Right atrium auricular region (tissue), 2 donors: ENCODE measurements at regions not wholly inside any gene's neighbourhood (a gene's known extent, or its start where the extent isn't known, plus 50 kb on each side); places are given as distances from the start of the nearest gene placed in this dataset.

Experiments used
- DNase-seq: peaks from one replicate; pipeline ENCODE4 v3.0.0-alpha.2; 2019; ENCODE audit warnings: low spot score
- H3K27ac ChIP-seq, 2 donors: fragments of 200-600 bp; sonication (generic); 1 replicate in 1 of 2; 2 replicates in 1 of 2; pipeline ENCODE4 v1.5.1; 2016 to 2019
- H3K27me3 ChIP-seq, 2 donors: fragments of 200-600 bp; sonication (generic); one replicate each; pipeline versions ENCODE4 v1.5.1 to v1.6.0; 2017 to 2019
- H3K36me3 ChIP-seq: fragments of 200-600 bp; sonication (generic); one replicate; pipeline ENCODE4 v1.5.1; 2016
- H3K4me1 ChIP-seq, 2 donors: fragments of 200-600 bp; sonication (generic); one replicate each; pipeline versions ENCODE4 v1.5.1 to v1.6.0; 2017 to 2019
- H3K4me3 ChIP-seq, 2 donors: fragments of 200-600 bp; sonication (generic); 1 replicate in 1 of 2; 2 replicates in 1 of 2; pipeline ENCODE4 v1.5.1; 2017 to 2019; ENCODE audit warnings: mild to moderate bottlenecking in 1 of 2, moderate library complexity in 1 of 2
- H3K9me3 ChIP-seq, 2 donors: fragments of 200-600 bp; sonication (generic); one replicate each; pipeline ENCODE4 v1.5.1; 2019
- TF ChIP-seq, protein P1 (sequence below), 2 donors: fragments of 200-600 bp; sonication (generic); IDR thresholded peaks; one replicate each; pipeline ENCODE4 v1.5.1; 2019; ENCODE audit warnings: antibody characterized with exemption in 2 of 2

DNA sequence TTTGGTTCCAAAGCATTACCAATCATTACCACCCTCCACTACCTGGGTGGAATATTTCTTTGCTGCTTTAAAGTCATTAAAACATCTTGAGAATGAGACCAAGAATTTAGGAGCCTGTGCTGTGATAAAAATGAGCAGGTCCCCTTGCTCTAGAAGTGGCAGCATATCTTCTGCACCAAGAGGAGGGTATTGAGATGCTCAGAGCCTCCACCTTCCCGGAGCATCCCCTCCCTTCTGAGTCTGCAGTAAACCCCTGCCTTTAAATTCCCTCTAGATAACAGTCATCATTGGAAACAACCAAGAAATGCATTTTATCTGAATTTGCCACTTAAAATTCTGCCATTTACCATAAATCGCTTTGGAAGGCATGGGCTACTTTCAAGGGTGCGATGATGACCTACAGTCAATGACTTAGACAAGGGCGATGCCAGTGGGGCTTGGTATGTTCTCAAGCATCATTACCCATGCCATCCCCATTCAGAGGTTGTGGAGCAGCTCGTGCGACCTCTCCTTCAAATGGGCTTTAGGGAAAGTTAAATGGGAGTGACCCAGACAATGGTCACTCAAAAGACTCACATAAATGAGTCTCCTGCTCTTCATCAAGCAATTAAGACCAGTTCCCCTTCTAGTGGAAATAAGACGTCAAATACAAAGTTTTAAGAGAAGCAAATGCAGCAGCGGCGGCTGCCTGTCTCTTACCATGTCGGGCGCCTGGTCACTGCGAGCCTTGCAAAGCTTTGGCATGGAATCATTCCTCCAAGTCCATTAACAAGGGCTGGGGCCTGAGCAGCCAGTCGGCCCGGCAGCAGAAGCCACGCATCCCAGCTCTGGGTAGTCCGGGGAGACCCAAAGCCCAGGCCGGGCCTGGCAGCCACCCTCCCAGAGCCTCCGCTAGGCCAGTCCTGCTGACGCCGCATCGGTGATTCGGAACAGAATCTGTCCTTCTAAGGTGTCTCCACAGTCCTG, 334.5 kb downstream of the TMEM121 start:
- TF ChIP-seq, protein P1, sequence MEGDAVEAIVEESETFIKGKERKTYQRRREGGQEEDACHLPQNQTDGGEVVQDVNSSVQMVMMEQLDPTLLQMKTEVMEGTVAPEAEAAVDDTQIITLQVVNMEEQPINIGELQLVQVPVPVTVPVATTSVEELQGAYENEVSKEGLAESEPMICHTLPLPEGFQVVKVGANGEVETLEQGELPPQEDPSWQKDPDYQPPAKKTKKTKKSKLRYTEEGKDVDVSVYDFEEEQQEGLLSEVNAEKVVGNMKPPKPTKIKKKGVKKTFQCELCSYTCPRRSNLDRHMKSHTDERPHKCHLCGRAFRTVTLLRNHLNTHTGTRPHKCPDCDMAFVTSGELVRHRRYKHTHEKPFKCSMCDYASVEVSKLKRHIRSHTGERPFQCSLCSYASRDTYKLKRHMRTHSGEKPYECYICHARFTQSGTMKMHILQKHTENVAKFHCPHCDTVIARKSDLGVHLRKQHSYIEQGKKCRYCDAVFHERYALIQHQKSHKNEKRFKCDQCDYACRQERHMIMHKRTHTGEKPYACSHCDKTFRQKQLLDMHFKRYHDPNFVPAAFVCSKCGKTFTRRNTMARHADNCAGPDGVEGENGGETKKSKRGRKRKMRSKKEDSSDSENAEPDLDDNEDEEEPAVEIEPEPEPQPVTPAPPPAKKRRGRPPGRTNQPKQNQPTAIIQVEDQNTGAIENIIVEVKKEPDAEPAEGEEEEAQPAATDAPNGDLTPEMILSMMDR (IDR thresholded peaks at IDR 0.05), result no peak
- Histone ChIP-seq H3K4me1 (no peaks in the 10 kb centered on the region), H3K9me3 (no peaks in the 10 kb centered on the region), H3K27ac (no peak overlapping the region), H3K36me3 (no peaks in the 10 kb centered on the region), H3K4me3 (no peak overlapping the region), H3K27me3 (no peaks in the 10 kb centered on the region)
- DNase-seq, result no peak

DNA sequence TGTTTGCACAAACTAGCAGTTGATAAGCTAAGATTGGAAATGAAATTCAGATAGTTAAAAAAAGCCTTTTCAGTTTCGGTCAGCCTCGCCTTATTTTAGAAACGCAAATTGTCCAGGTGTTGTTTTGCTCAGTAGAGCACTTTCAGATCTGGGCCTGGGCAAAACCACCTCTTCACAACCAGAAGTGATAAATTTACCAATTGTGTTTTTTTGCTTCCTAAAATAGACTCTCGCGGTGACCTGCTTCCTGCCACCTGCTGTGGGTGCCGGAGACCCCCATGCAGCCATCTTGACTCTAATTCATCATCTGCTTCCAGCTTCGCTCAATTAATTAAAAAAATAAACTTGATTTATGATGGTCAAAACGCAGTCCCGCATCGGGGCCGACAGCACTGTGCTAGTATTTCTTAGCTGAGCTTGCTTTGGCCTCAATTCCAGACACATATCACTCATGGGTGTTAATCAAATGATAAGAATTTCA, 335.6 kb downstream of the TMEM121 start:
- Histone ChIP-seq H3K4me3 (no peak overlapping the region), H3K27ac (no peak overlapping the region), H3K9me3 (no peaks in the 10 kb centered on the region), H3K27me3 (no peaks in the 10 kb centered on the region), H3K4me1 (no peaks in the 10 kb centered on the region), H3K36me3 (no peaks in the 10 kb centered on the region)
- TF ChIP-seq, protein P1 (IDR thresholded peaks at IDR 0.05), result no peak
- DNase-seq, result no peak

DNA sequence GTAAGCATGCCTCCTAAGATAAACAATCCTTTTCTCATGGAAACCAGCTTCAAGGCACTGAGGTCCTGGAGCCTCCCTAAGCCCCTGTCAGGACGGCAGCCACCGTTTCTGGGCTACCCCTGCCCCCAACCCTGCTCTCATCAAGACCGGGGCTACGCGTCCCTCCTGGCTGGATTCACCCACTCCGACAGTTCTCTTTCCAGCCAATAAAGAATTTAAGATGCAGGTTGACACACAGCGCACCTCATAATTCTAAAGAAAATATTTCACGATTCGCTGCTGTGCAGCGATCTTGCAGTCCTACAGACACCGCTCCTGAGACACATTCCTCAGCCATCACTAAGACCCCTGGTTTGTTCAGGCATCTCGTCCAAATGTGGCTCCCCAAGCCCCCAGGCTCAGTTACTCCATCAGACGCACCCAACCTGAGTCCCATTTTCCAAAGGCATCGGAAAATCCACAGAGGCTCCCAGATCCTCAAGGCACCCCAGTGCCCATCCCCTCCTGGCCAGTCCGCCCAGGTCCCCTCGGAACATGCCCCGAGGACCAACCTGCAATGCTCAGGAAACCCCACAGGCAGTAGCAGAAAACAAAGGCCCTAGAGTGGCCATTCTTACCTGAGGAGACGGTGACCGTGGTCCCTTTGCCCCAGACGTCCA, 336.3 kb downstream of the TMEM121 start:
- H3K27ac ChIP-seq, result no peak overlapping the region
- DNase-seq, result no peak
- H3K36me3 ChIP-seq, result no peaks in the 10 kb centered on the region
- H3K4me1 ChIP-seq, result no peaks in the 10 kb centered on the region
- H3K4me3 ChIP-seq, result no peak overlapping the region
- TF ChIP-seq, protein P1 (IDR thresholded peaks at IDR 0.05), result no peak
- no peaks in the 10 kb centered on the region for H3K9me3 ChIP-seq
- no peaks in the 10 kb centered on the region for H3K27me3 ChIP-seq

DNA sequence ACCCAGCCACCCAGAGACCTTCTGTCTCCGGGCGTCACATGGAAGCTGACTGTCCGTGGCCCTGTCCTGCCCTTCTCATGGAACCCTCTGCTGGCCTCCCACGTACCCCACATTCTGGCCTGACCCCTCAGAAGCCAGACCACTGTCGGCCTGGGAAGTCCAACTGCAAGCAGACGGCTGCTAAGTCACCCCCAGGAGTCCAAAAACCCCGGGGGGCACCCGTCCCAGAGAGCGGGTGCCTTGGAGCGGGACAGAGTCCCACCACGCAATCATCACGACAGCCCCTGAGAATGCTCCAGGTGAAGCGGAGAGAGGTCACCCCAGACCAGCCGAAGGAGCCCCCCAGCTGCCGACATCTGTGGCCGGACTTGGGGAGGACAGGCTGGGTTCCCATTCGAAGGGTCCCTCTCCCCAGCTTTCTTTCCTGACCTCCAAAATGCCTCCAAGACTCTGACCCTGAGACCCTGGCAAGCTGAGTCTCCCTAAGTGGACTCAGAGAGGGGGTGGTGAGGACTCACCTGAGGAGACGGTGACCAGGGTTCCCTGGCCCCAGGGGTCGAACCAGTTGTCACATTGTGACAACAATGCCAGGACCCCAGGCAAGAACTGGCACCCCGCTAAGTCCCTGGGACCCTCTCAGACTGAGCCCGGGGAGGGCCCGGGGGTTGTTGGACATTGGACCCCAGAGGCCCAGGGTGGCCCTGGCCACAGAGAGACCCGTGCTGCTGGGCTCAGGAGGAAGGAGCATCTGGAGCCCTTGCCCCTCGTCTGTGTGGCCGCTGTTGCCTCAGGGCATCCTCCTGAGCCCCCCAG, 337.1 kb downstream of the TMEM121 start:
- Histone ChIP-seq H3K27me3 (no peaks in the 10 kb centered on the region), H3K27ac (no peak overlapping the region), H3K36me3 (no peaks in the 10 kb centered on the region), H3K4me3 (no peak overlapping the region), H3K4me1 (no peaks in the 10 kb centered on the region), H3K9me3 (no peaks in the 10 kb centered on the region)
- DNase-seq, result no peak
- TF ChIP-seq, protein P1 (IDR thresholded peaks at IDR 0.05), result no peak

DNA sequence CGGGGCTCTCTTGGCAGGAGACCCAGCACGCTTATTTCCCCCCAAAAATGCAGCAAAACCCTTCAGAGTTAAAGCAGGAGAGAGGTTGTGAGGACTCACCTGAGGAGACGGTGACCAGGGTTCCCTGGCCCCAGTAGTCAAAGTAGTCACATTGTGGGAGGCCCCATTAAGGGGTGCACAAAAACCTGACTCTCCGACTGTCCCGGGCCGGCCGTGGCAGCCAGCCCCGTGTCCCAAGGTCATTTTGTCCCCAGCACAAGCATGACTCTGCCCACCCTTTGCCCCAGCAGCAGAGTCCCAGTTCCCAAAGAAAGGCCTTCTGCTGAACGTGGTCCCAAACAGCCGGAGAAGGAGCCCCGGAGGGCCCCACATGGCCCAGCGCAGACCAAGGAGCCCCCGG, 337.7 kb downstream of the TMEM121 start:
- Histone ChIP-seq H3K4me3 (no peak overlapping the region), H3K27ac (no peak overlapping the region), H3K9me3 (no peaks in the 10 kb centered on the region), H3K36me3 (no peaks in the 10 kb centered on the region), H3K27me3 (no peaks in the 10 kb centered on the region), H3K4me1 (no peaks in the 10 kb centered on the region)
- TF ChIP-seq, protein P1 (IDR thresholded peaks at IDR 0.05), result no peak
- DNase-seq, result no peak
